ENCODE measurements at regions not wholly inside any gene's neighbourhood (a gene's known extent, or its start where the extent isn't known, plus 50 kb on each side); places are given as distances from the start of the nearest gene placed in this dataset.

DNA sequence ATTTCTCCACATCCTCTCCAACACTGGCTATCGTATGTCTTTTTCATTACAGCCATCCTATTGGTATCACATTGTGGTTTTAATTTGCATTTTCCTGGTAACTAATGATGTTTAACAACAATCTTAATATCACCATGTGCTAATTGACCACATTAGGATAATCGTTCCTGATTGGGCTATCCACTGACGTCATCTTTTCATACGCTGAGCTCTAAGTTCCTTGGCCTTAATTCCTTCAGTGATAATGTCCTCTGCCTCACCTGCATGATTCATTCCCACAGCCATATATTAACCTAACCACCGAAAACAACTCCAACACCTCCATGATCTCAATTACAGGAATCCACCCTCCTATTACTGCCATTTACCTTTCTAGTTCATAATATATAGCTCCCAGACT, 547.9 kb upstream of the BRINP1 start:
- peaks cover 4% of the 10 kb centered on the region for H3K9me3 ChIP-seq
- H3K27ac ChIP-seq = no peak overlapping the region
- DNase-seq (no peak), ATAC-seq (no peak)
- H3K27me3 ChIP-seq (ENCODE audit: low read depth) = no peaks in the 10 kb centered on the region
- H3K36me3 ChIP-seq = no peaks in the 10 kb centered on the region
- intact Hi-C loops (cut with DNase I) = no loop called here
- TF ChIP-seq, protein P1, sequence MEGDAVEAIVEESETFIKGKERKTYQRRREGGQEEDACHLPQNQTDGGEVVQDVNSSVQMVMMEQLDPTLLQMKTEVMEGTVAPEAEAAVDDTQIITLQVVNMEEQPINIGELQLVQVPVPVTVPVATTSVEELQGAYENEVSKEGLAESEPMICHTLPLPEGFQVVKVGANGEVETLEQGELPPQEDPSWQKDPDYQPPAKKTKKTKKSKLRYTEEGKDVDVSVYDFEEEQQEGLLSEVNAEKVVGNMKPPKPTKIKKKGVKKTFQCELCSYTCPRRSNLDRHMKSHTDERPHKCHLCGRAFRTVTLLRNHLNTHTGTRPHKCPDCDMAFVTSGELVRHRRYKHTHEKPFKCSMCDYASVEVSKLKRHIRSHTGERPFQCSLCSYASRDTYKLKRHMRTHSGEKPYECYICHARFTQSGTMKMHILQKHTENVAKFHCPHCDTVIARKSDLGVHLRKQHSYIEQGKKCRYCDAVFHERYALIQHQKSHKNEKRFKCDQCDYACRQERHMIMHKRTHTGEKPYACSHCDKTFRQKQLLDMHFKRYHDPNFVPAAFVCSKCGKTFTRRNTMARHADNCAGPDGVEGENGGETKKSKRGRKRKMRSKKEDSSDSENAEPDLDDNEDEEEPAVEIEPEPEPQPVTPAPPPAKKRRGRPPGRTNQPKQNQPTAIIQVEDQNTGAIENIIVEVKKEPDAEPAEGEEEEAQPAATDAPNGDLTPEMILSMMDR (IDR thresholded peaks at IDR 0.05) = no peak
- H3K4me3 ChIP-seq = no peak overlapping the region
- no peaks in the 10 kb centered on the region for H3K4me1 ChIP-seq

- Histone ChIP-seq H3K4me1 (no peaks in the 10 kb centered on the region), H3K27me3 (ENCODE audit: low read depth) (no peaks in the 10 kb centered on the region), H3K9me3 (peaks cover 9% of the 10 kb centered on the region), H3K36me3 (no peaks in the 10 kb centered on the region), H3K4me3 (no peak overlapping the region), H3K27ac (no peak overlapping the region)
- no peak for DNase-seq
- TF ChIP-seq, protein P1 (IDR thresholded peaks at IDR 0.05) = no peak
- ATAC-seq = no peak
- intact Hi-C loops (cut with DNase I) = no loop called here
These were observed 537.8 kb upstream of the BRINP1 start for GRCh38 chr9:119907056-119907455.

- H3K4me3 ChIP-seq = no peak overlapping the region
- intact Hi-C loops (cut with DNase I) = no loop called here
- ATAC-seq (no peak), DNase-seq (no peak)
- TF ChIP-seq, protein P1 (IDR thresholded peaks at IDR 0.05) = no peak
- no peaks in the 10 kb centered on the region for H3K36me3 ChIP-seq
- H3K4me1 ChIP-seq = no peaks in the 10 kb centered on the region
- H3K27me3 ChIP-seq (ENCODE audit: low read depth) = no peaks in the 10 kb centered on the region
- H3K27ac ChIP-seq = no peak overlapping the region
- H3K9me3 ChIP-seq = peaks cover 9% of the 10 kb centered on the region
These were observed 536.5 kb upstream of the BRINP1 start for GRCh38 chr9:119905724-119906123.

DNA sequence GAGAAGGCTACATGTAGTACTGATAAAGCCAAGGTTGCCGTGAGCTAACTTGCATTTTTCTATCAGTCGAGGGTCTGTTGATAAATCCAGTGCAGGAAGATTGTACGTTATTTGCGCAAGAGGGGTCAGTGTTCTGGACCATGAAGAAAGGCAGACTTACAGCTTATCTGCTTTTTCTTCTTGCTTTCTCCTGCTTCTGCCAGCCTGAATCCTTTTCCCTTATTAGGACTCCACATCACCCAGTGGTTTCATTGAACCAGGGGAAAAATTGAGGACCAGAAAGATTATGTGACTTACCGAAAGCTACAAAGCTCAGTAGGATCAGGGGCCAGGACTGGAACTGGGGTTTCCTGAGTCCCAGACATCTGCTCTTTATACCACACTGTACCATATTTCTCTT, 534.6 kb upstream of the BRINP1 start:
- no peak overlapping the region for H3K27ac ChIP-seq
- no peaks in the 10 kb centered on the region for H3K27me3 ChIP-seq (ENCODE audit: low read depth)
- DNase-seq = no peak
- no peak overlapping the region for H3K4me3 ChIP-seq
- no peaks in the 10 kb centered on the region for H3K36me3 ChIP-seq
- H3K4me1 ChIP-seq = no peaks in the 10 kb centered on the region
- peaks cover 9% of the 10 kb centered on the region for H3K9me3 ChIP-seq
- ATAC-seq = no peak
- TF ChIP-seq, protein P1 (IDR thresholded peaks at IDR 0.05) = no peak
- intact Hi-C loops (cut with DNase I) = no loop called here

DNA sequence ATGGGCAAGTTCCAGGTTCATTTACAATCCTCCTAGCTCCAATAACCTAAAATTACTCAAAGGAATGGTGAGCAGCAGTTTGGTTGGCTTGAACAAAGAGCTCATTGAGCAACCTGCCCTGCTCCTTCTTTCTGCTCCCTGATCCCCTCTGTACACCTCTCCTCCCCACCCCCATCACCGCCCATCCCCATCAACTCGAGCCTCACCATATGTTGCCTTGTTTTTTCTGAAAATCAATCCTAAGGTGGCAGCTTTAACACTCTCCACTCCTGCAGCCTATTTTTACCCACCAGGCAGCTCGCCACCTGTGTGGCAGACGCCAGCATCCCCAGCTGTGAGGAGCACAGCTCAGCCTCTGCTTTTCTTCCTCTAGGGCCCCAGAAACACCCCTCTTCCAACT, 533.4 kb upstream of the BRINP1 start:
- Histone ChIP-seq H3K4me1 (no peaks in the 10 kb centered on the region), H3K27ac (no peak overlapping the region), H3K4me3 (no peak overlapping the region), H3K36me3 (no peaks in the 10 kb centered on the region), H3K9me3 (no peaks in the 10 kb centered on the region), H3K27me3 (ENCODE audit: low read depth) (no peaks in the 10 kb centered on the region)
- intact Hi-C loops (cut with DNase I) = no loop called here
- TF ChIP-seq, protein P1 (IDR thresholded peaks at IDR 0.05) = no peak
- ATAC-seq (no peak), DNase-seq (no peak)

DNA sequence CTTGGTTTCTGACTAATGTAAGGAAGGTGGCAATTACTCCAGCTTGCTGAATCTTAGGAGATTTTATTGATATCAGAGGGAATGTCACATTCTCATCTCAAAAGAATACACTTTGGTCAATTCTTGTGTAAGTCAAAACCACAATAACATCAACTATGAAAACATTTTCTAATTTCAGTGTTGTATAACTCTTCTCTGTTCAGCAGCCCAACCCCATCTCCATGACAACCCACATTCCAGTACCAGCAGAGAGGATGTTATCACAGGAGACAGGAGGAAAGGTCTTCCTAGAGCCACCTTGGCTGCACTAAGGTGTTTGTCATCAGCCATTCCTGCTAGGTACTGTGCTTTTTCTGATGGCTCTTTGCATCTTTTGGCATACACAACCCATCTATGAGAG, 529.1 kb upstream of the BRINP1 start:
- TF ChIP-seq, protein P1 (IDR thresholded peaks at IDR 0.05) = no peak
- Histone ChIP-seq H3K4me1 (no peaks in the 10 kb centered on the region), H3K27ac (no peak overlapping the region), H3K36me3 (no peaks in the 10 kb centered on the region), H3K9me3 (no peaks in the 10 kb centered on the region), H3K4me3 (no peak overlapping the region), H3K27me3 (ENCODE audit: low read depth) (no peaks in the 10 kb centered on the region)
- ATAC-seq (no peak), DNase-seq (no peak)
- intact Hi-C loops (cut with DNase I) = no loop called here
